T-cell (primary cell): ENCODE measurements at regions not wholly inside any gene's neighbourhood (a gene's known extent, or its start where the extent isn't known, plus 50 kb on each side); places are given as distances from the start of the nearest gene placed in this dataset.

Experiments used
- ATAC-seq, 4 experiments: fragments of 200-7000 bp in 3 of 4; fragments of 150-1000 bp in 1 of 4; cut with Tn5 transposase; replicated peaks in 1 of 4; 1 replicate in 3 of 4; 2 replicates in 1 of 4; pipeline ENCODE4 v1.10.0; 2021; ENCODE audit warnings: moderate library complexity in 3 of 4, mild to moderate bottlenecking in 2 of 4, moderate number of reproducible peaks in 1 of 4
- CTCF ChIA-PET, 2 donors: fragments of 300-600 bp; sonication (Branson Sonifier 250); formaldehyde crosslinking; loops; one replicate each; lab custom pipeline; 2022; ENCODE audit warnings: antibody characterized with exemption in 2 of 2; lab: Charles Lee
- POLR2A ChIA-PET, 2 donors: fragments of 300-600 bp; sonication (Branson Sonifier 250); formaldehyde crosslinking; loops; one replicate each; lab custom pipeline; 2022; ENCODE audit warnings: antibody characterized with exemption in 2 of 2; lab: Charles Lee
- DNase-seq, 35 experiments: peaks; one replicate each; pipeline versions ENCODE4 v3.0.0 to v3.0.0-alpha.2; 2013 to 2023
- H3K27ac ChIP-seq: one replicate; pipeline ENCODE4 v1.5.1; 2013; ENCODE audit warnings: low read length
- H3K27me3 ChIP-seq, 2 experiments: replicated peaks in 1 of 2; 1 replicate in 1 of 2; 2 replicates in 1 of 2; pipeline versions ENCODE4 v1.6.1 to v1.7.0; 2013; ENCODE audit warnings: low read length in 1 of 2, mixed read lengths in 1 of 2; ENCODE audit not compliant: control insufficient read depth in 2 of 2, insufficient read depth in 2 of 2; ENCODE audit errors: extremely low read depth in 1 of 2
- H3K36me3 ChIP-seq, 2 donors: 1 replicate in 1 of 2; 2 replicates in 1 of 2; pipeline versions ENCODE4 v1.6.1 to v1.7.0; 2013; ENCODE audit warnings: low read length in 1 of 2; ENCODE audit not compliant: control insufficient read depth in 2 of 2, insufficient read depth in 1 of 2; ENCODE audit errors: extremely low read depth in 1 of 2
- H3K4me1 ChIP-seq, 2 experiments: 1 replicate in 1 of 2; 2 replicates in 1 of 2; pipeline versions ENCODE4 v1.6.1 to v1.7.0; 2013; ENCODE audit warnings: low read length in 2 of 2, mixed read lengths in 1 of 2; ENCODE audit not compliant: insufficient read depth in 2 of 2, control insufficient read depth in 1 of 2; ENCODE audit errors: extremely low read depth in 1 of 2
- H3K4me3 ChIP-seq, 2 donors: 1 replicate in 1 of 2; 2 replicates in 1 of 2; pipeline versions ENCODE4 v1.5.1 to v1.7.0; 2013; ENCODE audit warnings: mild to moderate bottlenecking in 2 of 2, low read length in 1 of 2, moderate library complexity in 1 of 2; ENCODE audit not compliant: control insufficient read depth in 1 of 2; ENCODE audit errors: extremely low read depth in 1 of 2
- H3K9me3 ChIP-seq: 2 replicates; pipeline ENCODE4 v1.7.0; 2013
- H3K27ac Mint-ChIP-seq, 2 donors: one replicate each; pipeline ENCODE4 v1.8.0; 2020 to 2021; ENCODE audit warnings: mild to moderate bottlenecking in 2 of 2, mixed read lengths in 2 of 2
- H3K27me3 Mint-ChIP-seq, 2 donors: one replicate each; pipeline ENCODE4 v1.8.0; 2021 to 2022; ENCODE audit warnings: mixed read lengths in 2 of 2
- H3K36me3 Mint-ChIP-seq: one replicate; pipeline ENCODE4 v1.8.0; 2021; ENCODE audit warnings: mixed read lengths
- H3K4me1 Mint-ChIP-seq, 3 donors: one replicate each; pipeline ENCODE4 v1.8.0; 2020 to 2022; ENCODE audit warnings: mixed read lengths in 3 of 3, mild to moderate bottlenecking in 1 of 3
- H3K4me3 Mint-ChIP-seq, 3 donors: one replicate each; pipeline ENCODE4 v1.8.0; 2020 to 2022; ENCODE audit warnings: mild to moderate bottlenecking in 3 of 3, mixed read lengths in 3 of 3, moderate library complexity in 3 of 3
- H3K9me3 Mint-ChIP-seq, 3 donors: one replicate each; pipeline ENCODE4 v1.8.0; 2020 to 2022; ENCODE audit warnings: mixed read lengths in 3 of 3
- whole genome bisulfite sequencing: methylation state at CpG from one replicate; pipeline ENCODE4 v1.1.5; 2013; ENCODE audit warnings: missing lambda C conversion rate; ENCODE audit not compliant: insufficient coverage; 5-methylcytosine and 5-hydroxymethylcytosine counted together

GRCh38 chr14:53851394-53852090, 105.1 kb downstream of the BMP4 start:
- POLR2A ChIA-PET: no interaction called here
- H3K27me3 Mint-ChIP-seq: peaks cover 0 to 9% of the 10 kb centered on the region in 2 donors
- H3K36me3 Mint-ChIP-seq: no peaks in the 10 kb centered on the region
- DNase-seq (no peak), ATAC-seq (no peak)
- Histone ChIP-seq H3K36me3 (no peaks in the 10 kb centered on the region), H3K4me1 (no peaks in the 10 kb centered on the region), H3K9me3 (no peaks in the 10 kb centered on the region), H3K27ac (no peak overlapping the region), H3K27me3 (peaks cover 0 to 2% of the 10 kb centered on the region in 2 experiments), H3K4me3 (no peak overlapping the region)
- peaks cover 0 to 9% (median 0%) of the 10 kb centered on the region in 3 donors for H3K9me3 Mint-ChIP-seq
- no peak overlapping the region for H3K27ac Mint-ChIP-seq
- H3K4me1 Mint-ChIP-seq: no peaks in the 10 kb centered on the region
- H3K4me3 Mint-ChIP-seq: no peak overlapping the region
- WGBS: no CpG with 5 or more reads among the region's 6 CpGs
- CTCF ChIA-PET: no interaction called here

DNA sequence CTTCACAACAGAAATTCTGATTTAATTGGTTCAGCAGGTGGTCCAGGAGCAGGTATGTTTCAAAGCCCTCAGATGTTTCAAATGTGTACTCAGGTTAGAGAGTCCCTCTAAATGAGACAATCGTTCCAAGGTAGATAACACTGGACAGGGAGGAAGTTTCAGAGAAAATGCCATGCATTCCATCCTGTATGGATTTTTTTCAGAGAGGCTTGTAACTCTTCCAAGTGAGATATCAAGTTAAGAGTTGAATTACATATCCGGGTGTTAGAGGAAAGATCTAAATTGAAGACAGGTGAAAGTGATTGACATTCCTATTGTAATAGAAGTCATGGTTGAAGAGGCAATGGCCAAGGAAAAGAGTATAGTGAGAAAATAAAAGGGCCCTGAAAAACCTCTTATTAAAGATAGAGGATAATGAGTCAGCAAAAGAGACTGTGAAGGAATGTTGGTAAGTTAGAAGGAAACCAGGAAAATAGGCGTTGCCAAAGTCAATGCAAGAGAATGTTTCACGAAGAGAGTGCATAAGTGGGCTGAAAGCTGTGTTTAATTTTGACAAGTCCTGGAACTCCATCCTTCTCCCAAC, 105.8 kb downstream of the BMP4 start:
- no peaks in the 10 kb centered on the region for H3K36me3 ChIP-seq
- no peak overlapping the region for H3K4me3 ChIP-seq
- WGBS: 87% methylated on average over 2 of the region's 4 CpGs
- peaks cover 0 to 9% (median under 1%) of the 10 kb centered on the region in 3 donors for H3K9me3 Mint-ChIP-seq
- H3K27me3 ChIP-seq: peaks cover 0 to 2% of the 10 kb centered on the region in 2 experiments
- no peak overlapping the region for H3K27ac Mint-ChIP-seq
- ATAC-seq: no peak
- ChIA-PET POLR2A (no interaction called here), CTCF (no interaction called here)
- no peaks in the 10 kb centered on the region for H3K4me1 ChIP-seq
- no peak overlapping the region for H3K27ac ChIP-seq
- no peak overlapping the region for H3K4me3 Mint-ChIP-seq
- H3K9me3 ChIP-seq: no peaks in the 10 kb centered on the region
- no peak for DNase-seq
- no peaks in the 10 kb centered on the region for H3K36me3 Mint-ChIP-seq
- H3K27me3 Mint-ChIP-seq: peaks cover 0 to 9% of the 10 kb centered on the region in 2 donors
- H3K4me1 Mint-ChIP-seq: no peaks in the 10 kb centered on the region

GRCh38 chr14:53849549-53849948, 107.1 kb downstream of the BMP4 start:
- Histone ChIP-seq H3K9me3 (no peaks in the 10 kb centered on the region), H3K27me3 (peaks cover 0 to 2% of the 10 kb centered on the region in 2 experiments), H3K27ac (no peak overlapping the region), H3K36me3 (no peaks in the 10 kb centered on the region), H3K4me3 (no peak overlapping the region), H3K4me1 (no peaks in the 10 kb centered on the region)
- Mint-ChIP-seq H3K4me3 (no peak overlapping the region), H3K27me3 (peaks cover 0 to 6% of the 10 kb centered on the region in 2 donors), H3K9me3 (peaks cover 0 to 9% (median 3%) of the 10 kb centered on the region in 3 donors), H3K36me3 (no peaks in the 10 kb centered on the region), H3K4me1 (no peaks in the 10 kb centered on the region), H3K27ac (no peak overlapping the region)
- ChIA-PET CTCF (interaction anchor here in 1 of 2 donors (0.5 kb wide), 1 partner anchor 54 kb away, joined by 3 read pairs; no protein-coding TSS in a partner anchor), POLR2A (no interaction called here)
- ATAC-seq (no peak), DNase-seq (no peak)
- WGBS: no CpG with 5 or more reads among the region's 6 CpGs

DNA sequence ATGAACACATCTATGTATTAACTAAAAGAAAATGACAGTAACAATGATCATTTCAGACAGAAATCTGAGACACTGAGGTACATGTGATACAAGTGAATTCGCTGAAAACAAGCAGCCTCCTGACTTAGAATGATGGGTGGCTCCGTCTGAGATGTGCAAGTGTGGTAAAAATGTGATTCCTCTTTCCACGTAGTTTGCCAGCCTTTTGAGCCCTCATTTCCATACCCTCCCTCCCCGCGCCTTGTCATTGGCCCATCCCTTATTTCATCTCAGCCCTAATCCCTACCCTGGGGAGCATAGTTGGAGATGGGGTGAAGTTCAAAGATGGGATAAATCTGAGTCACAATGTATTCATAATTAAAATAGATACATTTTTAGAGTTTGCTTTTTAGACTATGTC, 107.8 kb downstream of the BMP4 start:
- H3K27ac ChIP-seq: no peak overlapping the region
- no CpG with 5 or more reads among the region's 5 CpGs for WGBS
- Mint-ChIP-seq H3K9me3 (peaks cover 0 to 9% (median 3%) of the 10 kb centered on the region in 3 donors), H3K4me3 (no peak overlapping the region), H3K36me3 (no peaks in the 10 kb centered on the region), H3K4me1 (no peaks in the 10 kb centered on the region), H3K27me3 (peaks cover 0 to 6% of the 10 kb centered on the region in 2 donors), H3K27ac (no peak overlapping the region)
- H3K36me3 ChIP-seq: no peaks in the 10 kb centered on the region
- ATAC-seq (no peak), DNase-seq (no peak)
- H3K9me3 ChIP-seq: no peaks in the 10 kb centered on the region
- POLR2A ChIA-PET: no interaction called here
- CTCF ChIA-PET: no interaction called here
- H3K27me3 ChIP-seq: peaks cover 0 to 2% of the 10 kb centered on the region in 2 experiments
- H3K4me1 ChIP-seq: no peaks in the 10 kb centered on the region
- no peak overlapping the region for H3K4me3 ChIP-seq

DNA sequence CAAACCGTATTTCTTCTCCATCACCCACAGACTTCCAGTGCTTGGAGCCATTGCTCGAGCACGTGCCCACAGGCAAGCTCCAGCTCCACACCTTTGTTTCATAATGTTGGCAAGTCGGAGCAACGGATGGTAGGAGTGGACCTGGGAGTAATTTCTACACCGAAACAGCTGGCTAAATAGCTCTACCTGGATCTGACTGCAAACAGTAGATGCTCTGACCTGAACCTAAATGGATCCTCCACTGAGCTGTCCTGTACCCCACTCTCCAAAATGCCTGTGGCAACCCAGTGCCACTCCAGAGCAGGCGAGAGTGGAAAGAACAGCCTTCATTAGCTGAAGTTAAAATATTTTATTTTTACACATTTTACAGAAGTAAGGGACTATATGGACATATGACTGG, 108.7 kb downstream of the BMP4 start:
- Histone ChIP-seq H3K27me3 (peaks cover 0 to 2% of the 10 kb centered on the region in 2 experiments), H3K9me3 (no peaks in the 10 kb centered on the region), H3K4me3 (no peak overlapping the region), H3K36me3 (no peaks in the 10 kb centered on the region), H3K27ac (no peak overlapping the region), H3K4me1 (no peaks in the 10 kb centered on the region)
- DNase-seq: no peak
- Mint-ChIP-seq H3K27me3 (peaks cover 0 to 6% of the 10 kb centered on the region in 2 donors), H3K9me3 (peaks cover 0 to 9% (median 3%) of the 10 kb centered on the region in 3 donors), H3K27ac (no peak overlapping the region), H3K4me3 (no peak overlapping the region), H3K36me3 (no peaks in the 10 kb centered on the region), H3K4me1 (no peaks in the 10 kb centered on the region)
- WGBS: 90% methylated on average over 3 of the region's 7 CpGs
- CTCF ChIA-PET: no interaction called here
- no peak for ATAC-seq
- POLR2A ChIA-PET: no interaction called here

DNA sequence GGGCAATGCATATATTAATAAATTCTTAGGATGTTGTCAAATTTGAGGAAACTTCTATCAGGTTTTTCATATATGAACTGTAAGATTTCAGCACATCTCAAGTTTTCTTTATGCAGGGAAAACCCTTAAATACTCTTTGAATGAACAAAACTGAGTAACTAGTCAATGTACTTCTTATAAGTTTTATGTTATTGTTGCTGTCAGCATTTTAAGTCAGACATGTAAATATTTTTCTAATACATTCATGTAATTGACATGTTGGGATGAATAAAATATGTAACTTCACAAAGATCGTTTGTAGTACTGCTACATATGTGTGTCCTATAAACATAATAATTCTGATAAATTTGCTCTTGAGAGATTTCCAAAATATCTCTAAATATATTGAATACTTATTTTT, 109.6 kb downstream of the BMP4 start:
- no peaks in the 10 kb centered on the region for H3K36me3 ChIP-seq
- ATAC-seq: no peak
- ChIA-PET CTCF (no interaction called here), POLR2A (no interaction called here)
- no peaks in the 10 kb centered on the region for H3K36me3 Mint-ChIP-seq
- H3K4me3 ChIP-seq: no peak overlapping the region
- no peaks in the 10 kb centered on the region for H3K9me3 ChIP-seq
- WGBS: no CpG with 5 or more reads among the region's 1 CpG
- no peaks in the 10 kb centered on the region for H3K4me1 Mint-ChIP-seq
- H3K9me3 Mint-ChIP-seq: peaks cover 0 to 9% (median 3%) of the 10 kb centered on the region in 3 donors
- no peak overlapping the region for H3K27ac Mint-ChIP-seq
- H3K27me3 ChIP-seq: no peaks in the 10 kb centered on the region
- no peak overlapping the region for H3K4me3 Mint-ChIP-seq
- H3K27ac ChIP-seq: no peak overlapping the region
- no peaks in the 10 kb centered on the region for H3K4me1 ChIP-seq
- peaks cover 0 to 6% of the 10 kb centered on the region in 2 donors for H3K27me3 Mint-ChIP-seq
- no peak for DNase-seq
